Right atrium auricular region (tissue), 2 donors: ENCODE measurements at regions not wholly inside any gene's neighbourhood (a gene's known extent, or its start where the extent isn't known, plus 50 kb on each side); places are given as distances from the start of the nearest gene placed in this dataset.

Experiments used
- DNase-seq: peaks from one replicate; pipeline ENCODE4 v3.0.0-alpha.2; 2019; ENCODE audit warnings: low spot score
- H3K27ac ChIP-seq, 2 donors: fragments of 200-600 bp; sonication (generic); 1 replicate in 1 of 2; 2 replicates in 1 of 2; pipeline ENCODE4 v1.5.1; 2016 to 2019
- H3K27me3 ChIP-seq, 2 donors: fragments of 200-600 bp; sonication (generic); one replicate each; pipeline versions ENCODE4 v1.5.1 to v1.6.0; 2017 to 2019
- H3K36me3 ChIP-seq: fragments of 200-600 bp; sonication (generic); one replicate; pipeline ENCODE4 v1.5.1; 2016
- H3K4me1 ChIP-seq, 2 donors: fragments of 200-600 bp; sonication (generic); one replicate each; pipeline versions ENCODE4 v1.5.1 to v1.6.0; 2017 to 2019
- H3K4me3 ChIP-seq, 2 donors: fragments of 200-600 bp; sonication (generic); 1 replicate in 1 of 2; 2 replicates in 1 of 2; pipeline ENCODE4 v1.5.1; 2017 to 2019; ENCODE audit warnings: mild to moderate bottlenecking in 1 of 2, moderate library complexity in 1 of 2
- H3K9me3 ChIP-seq, 2 donors: fragments of 200-600 bp; sonication (generic); one replicate each; pipeline ENCODE4 v1.5.1; 2019
- CTCF ChIP-seq, 2 donors: fragments of 200-600 bp; sonication (generic); IDR thresholded peaks; one replicate each; pipeline ENCODE4 v1.5.1; 2019; ENCODE audit warnings: antibody characterized with exemption in 2 of 2

- no peaks in the 10 kb centered on the region for H3K36me3 ChIP-seq
- no peak for TF ChIP-seq CTCF (IDR thresholded peaks at IDR 0.05)
These were observed 1067.7 kb downstream of the C4orf33 start for GRCh38 chr4:130163701-130164100.

GRCh38 chr4:130165381-130165780 is 1069.4 kb downstream of the C4orf33 start:
- DNase-seq: no peak
- no peak overlapping the region for H3K27ac ChIP-seq
- H3K27me3 ChIP-seq: no peaks in the 10 kb centered on the region
- no peaks in the 10 kb centered on the region for H3K9me3 ChIP-seq
- no peaks in the 10 kb centered on the region for H3K36me3 ChIP-seq
- H3K4me1 ChIP-seq: no peaks in the 10 kb centered on the region
- no peak for TF ChIP-seq CTCF (IDR thresholded peaks at IDR 0.05)
- H3K4me3 ChIP-seq: no peak overlapping the region

More at GRCh38 chr4:130163701-130164100, 1067.7 kb downstream of the C4orf33 start:
- Histone ChIP-seq H3K4me1 (no peaks in the 10 kb centered on the region), H3K4me3 (no peak overlapping the region), H3K27ac (no peak overlapping the region), H3K27me3 (no peaks in the 10 kb centered on the region), H3K9me3 (no peaks in the 10 kb centered on the region)
- DNase-seq: no peak

GRCh38 chr4:130172156-130172555 is 1076.2 kb downstream of the C4orf33 start:
- Histone ChIP-seq H3K4me3 (no peak overlapping the region), H3K4me1 (no peaks in the 10 kb centered on the region), H3K27ac (no peak overlapping the region), H3K27me3 (no peaks in the 10 kb centered on the region), H3K36me3 (no peaks in the 10 kb centered on the region), H3K9me3 (no peaks in the 10 kb centered on the region)
- no peak for TF ChIP-seq CTCF (IDR thresholded peaks at IDR 0.05)
- no peak for DNase-seq

GRCh38 chr4:130178106-130178505 is 1082.2 kb downstream of the C4orf33 start:
- TF ChIP-seq CTCF (IDR thresholded peaks at IDR 0.05): no peak
- Histone ChIP-seq H3K4me1 (no peaks in the 10 kb centered on the region), H3K4me3 (no peak overlapping the region), H3K27ac (no peak overlapping the region), H3K9me3 (no peaks in the 10 kb centered on the region), H3K36me3 (no peaks in the 10 kb centered on the region), H3K27me3 (no peaks in the 10 kb centered on the region)
- no peak for DNase-seq

- no peak for DNase-seq
- TF ChIP-seq CTCF (IDR thresholded peaks at IDR 0.05): no peak
- Histone ChIP-seq H3K4me3 (no peak overlapping the region), H3K27ac (no peak overlapping the region), H3K9me3 (no peaks in the 10 kb centered on the region), H3K4me1 (no peaks in the 10 kb centered on the region), H3K27me3 (no peaks in the 10 kb centered on the region), H3K36me3 (no peaks in the 10 kb centered on the region)
These were observed 1087.1 kb downstream of the C4orf33 start for GRCh38 chr4:130183096-130183495.

- DNase-seq: no peak
- Histone ChIP-seq H3K4me1 (no peaks in the 10 kb centered on the region), H3K9me3 (no peaks in the 10 kb centered on the region), H3K27ac (no peak overlapping the region), H3K4me3 (no peak overlapping the region), H3K27me3 (no peaks in the 10 kb centered on the region), H3K36me3 (no peaks in the 10 kb centered on the region)
- TF ChIP-seq CTCF (IDR thresholded peaks at IDR 0.05): no peak
These were observed 1087.8 kb downstream of the C4orf33 start for GRCh38 chr4:130183766-130184165.
